Karpas-422 (cell line): ENCODE measurements at regions not wholly inside any gene's neighbourhood (a gene's known extent, or its start where the extent isn't known, plus 50 kb on each side); places are given as distances from the start of the nearest gene placed in this dataset.

ENCODE experiments used
- DNase-seq: peaks from one replicate; pipeline ENCODE4 v3.0.0-alpha.2; 2015
- H2AFZ ChIP-seq: fragments of 200-600 bp; sonication (generic); 2 replicates; pipeline ENCODE4 v1.6.1; 2014; ENCODE audit warnings: antibody characterized with exemption, low read length, mixed read lengths
- H3K27ac ChIP-seq: fragments of 200-600 bp; sonication (generic); 2 replicates; pipeline ENCODE4 v1.5.1; 2014; ENCODE audit warnings: mild to moderate bottlenecking, low read length, moderate library complexity
- H3K27me3 ChIP-seq: fragments of 200-600 bp; sonication (generic); 2 replicates; pipeline ENCODE4 v1.6.1; 2014; ENCODE audit warnings: low read length, mixed read lengths
- H3K36me3 ChIP-seq: fragments of 200-600 bp; sonication (generic); 2 replicates; pipeline ENCODE4 v1.6.1; 2014; ENCODE audit warnings: low read length, mixed read lengths; ENCODE audit not compliant: insufficient read depth
- H3K4me1 ChIP-seq: fragments of 200-600 bp; sonication (generic); 2 replicates; pipeline ENCODE4 v1.6.1; 2014; ENCODE audit warnings: mild to moderate bottlenecking, low read length, mixed read lengths
- H3K4me2 ChIP-seq: fragments of 200-600 bp; sonication (generic); 2 replicates; pipeline ENCODE4 v1.6.1; 2014; ENCODE audit warnings: low read length, low read depth, mild to moderate bottlenecking; ENCODE audit not compliant: poor library complexity, severe bottlenecking
- H3K4me3 ChIP-seq: fragments of 200-600 bp; sonication (generic); 2 replicates; pipeline ENCODE4 v1.5.1; 2014; ENCODE audit warnings: mild to moderate bottlenecking, antibody characterized with exemption, low read length, mixed read lengths
- H3K79me2 ChIP-seq: fragments of 200-600 bp; sonication (generic); 2 replicates; pipeline ENCODE4 v1.6.1; 2014; ENCODE audit warnings: mild to moderate bottlenecking, low read length, mixed read lengths
- H3K9ac ChIP-seq: fragments of 200-600 bp; sonication (generic); 2 replicates; pipeline ENCODE4 v1.6.0; 2014; ENCODE audit warnings: low read length
- H3K9me2 ChIP-seq: fragments of 200-600 bp; sonication (generic), shearing (Covaris generic); replicated peaks from 2 replicates; pipeline ENCODE4 v1.6.0; 2014; ENCODE audit warnings: mild to moderate bottlenecking, low read length, moderate library complexity; ENCODE audit not compliant: insufficient read depth
- H3K9me3 ChIP-seq: fragments of 300-700, 200-600 bp; sonication (generic); 2 replicates; pipeline ENCODE4 v1.6.1; 2014; ENCODE audit warnings: low read length, mixed read lengths
- H4K20me1 ChIP-seq: fragments of 200-600 bp; sonication (generic); 2 replicates; pipeline ENCODE4 v1.6.1; 2014; ENCODE audit warnings: mild to moderate bottlenecking, antibody characterized with exemption, low read length, low read depth; ENCODE audit not compliant: insufficient read depth

DNA sequence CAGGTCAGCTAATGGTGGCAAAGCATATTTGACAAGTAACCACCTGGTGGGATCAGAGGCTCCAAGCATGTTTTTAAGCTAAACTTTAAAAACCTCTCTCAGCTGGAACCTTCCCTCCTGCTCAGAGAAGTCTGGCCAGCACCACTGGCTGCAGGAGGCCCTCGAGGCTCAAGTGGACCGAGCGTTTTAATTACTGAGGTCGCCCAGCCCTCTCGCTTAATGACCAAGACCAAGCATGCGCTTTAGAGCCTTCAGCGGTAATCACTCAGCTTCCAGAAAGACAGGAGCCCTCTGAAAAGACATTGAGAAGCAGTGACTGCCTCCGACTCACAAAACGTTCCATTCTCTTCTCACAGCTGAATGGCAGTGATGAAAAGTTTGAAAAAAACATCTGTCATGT, 383.4 kb upstream of the ADARB2 start:
- Histone ChIP-seq H3K36me3 (no peaks in the 10 kb centered on the region), H2AFZ (no peak overlapping the region), H3K4me1 (no peaks in the 10 kb centered on the region), H3K9ac (no peak overlapping the region), H3K79me2 (no peaks in the 10 kb centered on the region), H3K27ac (no peak overlapping the region), H3K4me3 (no peak overlapping the region), H3K9me3 (no peaks in the 10 kb centered on the region), H3K4me2 (no peak overlapping the region), H4K20me1 (no peaks in the 10 kb centered on the region), H3K9me2 (no peaks in the 10 kb centered on the region), H3K27me3 (no peaks in the 10 kb centered on the region)
- no peak for DNase-seq

DNA sequence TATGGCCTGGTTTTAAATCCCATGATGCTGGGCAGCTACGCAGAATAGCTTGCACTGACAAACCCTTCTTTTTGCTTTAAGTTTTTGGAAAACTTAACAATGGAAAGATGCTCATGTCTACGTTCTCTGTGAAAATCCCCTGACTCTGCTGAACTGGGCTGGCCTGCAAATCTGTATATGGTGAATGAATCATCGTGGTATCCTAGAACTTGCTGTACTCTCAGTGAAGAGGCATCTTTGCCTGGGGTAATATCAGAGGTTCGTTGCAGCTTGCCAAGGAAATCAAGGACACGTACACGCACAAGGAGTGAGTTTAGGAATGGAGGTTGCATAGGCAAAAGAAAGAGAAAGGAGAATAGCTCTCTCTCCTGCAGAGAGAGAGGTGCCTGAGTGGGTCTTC, 382.0 kb upstream of the ADARB2 start:
- Histone ChIP-seq H3K4me3 (no peak overlapping the region), H3K4me2 (no peak overlapping the region), H3K9me2 (no peaks in the 10 kb centered on the region), H3K79me2 (no peaks in the 10 kb centered on the region), H3K27me3 (no peaks in the 10 kb centered on the region), H3K9me3 (no peaks in the 10 kb centered on the region), H3K4me1 (no peaks in the 10 kb centered on the region), H2AFZ (no peak overlapping the region), H3K36me3 (no peaks in the 10 kb centered on the region), H3K9ac (no peak overlapping the region), H3K27ac (no peak overlapping the region), H4K20me1 (no peaks in the 10 kb centered on the region)
- no peak for DNase-seq

GRCh38 chr10:2118201-2118600, 380.9 kb upstream of the ADARB2 start:
- H3K4me1 ChIP-seq: no peaks in the 10 kb centered on the region
- no peaks in the 10 kb centered on the region for H3K36me3 ChIP-seq
- H3K4me3 ChIP-seq: no peak overlapping the region
- H3K9me2 ChIP-seq: no peaks in the 10 kb centered on the region
- H3K4me2 ChIP-seq: no peak overlapping the region
- H3K9me3 ChIP-seq: no peaks in the 10 kb centered on the region
- no peak for DNase-seq
- no peak overlapping the region for H3K9ac ChIP-seq
- H3K27ac ChIP-seq: no peak overlapping the region
- no peaks in the 10 kb centered on the region for H3K27me3 ChIP-seq
- H4K20me1 ChIP-seq: no peaks in the 10 kb centered on the region
- H2AFZ ChIP-seq: no peak overlapping the region
- H3K79me2 ChIP-seq: no peaks in the 10 kb centered on the region

DNA sequence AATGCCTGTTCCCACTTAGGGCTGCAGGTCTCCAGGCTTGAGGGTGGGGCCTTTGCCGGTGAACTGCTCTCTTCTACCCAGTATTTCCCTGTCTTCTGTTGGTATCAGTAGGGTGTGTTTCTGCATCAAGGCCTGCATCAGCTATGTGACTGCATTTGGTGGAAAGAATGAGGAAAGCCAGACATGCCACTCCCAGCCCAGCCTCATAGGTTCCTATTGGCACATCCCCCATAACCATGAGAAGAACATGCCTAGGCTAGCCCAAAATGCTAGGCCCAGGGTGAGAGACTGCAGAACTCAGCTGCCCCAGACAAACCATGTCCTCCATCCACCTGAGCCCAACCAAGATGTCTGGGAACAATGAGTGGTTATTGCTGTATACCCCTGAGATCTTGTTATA, 380.3 kb upstream of the ADARB2 start:
- no peaks in the 10 kb centered on the region for H3K27me3 ChIP-seq
- DNase-seq: no peak
- no peak overlapping the region for H2AFZ ChIP-seq
- no peak overlapping the region for H3K4me3 ChIP-seq
- no peaks in the 10 kb centered on the region for H3K36me3 ChIP-seq
- H3K4me2 ChIP-seq: no peak overlapping the region
- no peaks in the 10 kb centered on the region for H4K20me1 ChIP-seq
- no peaks in the 10 kb centered on the region for H3K9me3 ChIP-seq
- no peaks in the 10 kb centered on the region for H3K9me2 ChIP-seq
- H3K79me2 ChIP-seq: no peaks in the 10 kb centered on the region
- no peaks in the 10 kb centered on the region for H3K4me1 ChIP-seq
- H3K9ac ChIP-seq: no peak overlapping the region
- H3K27ac ChIP-seq: no peak overlapping the region

- Histone ChIP-seq H3K9ac (no peak overlapping the region), H3K79me2 (no peaks in the 10 kb centered on the region), H3K9me2 (no peaks in the 10 kb centered on the region), H3K4me1 (no peaks in the 10 kb centered on the region), H3K27me3 (no peaks in the 10 kb centered on the region; the same call in 1 of the 2 replicates), H3K4me2 (no peak overlapping the region), H3K27ac (no peak overlapping the region), H3K9me3 (no peaks in the 10 kb centered on the region), H2AFZ (no peak overlapping the region), H4K20me1 (no peaks in the 10 kb centered on the region), H3K4me3 (no peak overlapping the region), H3K36me3 (no peaks in the 10 kb centered on the region)
- no peak for DNase-seq
Observed at GRCh38 chr10:2111965-2112364, 374.6 kb upstream of the ADARB2 start.

DNA sequence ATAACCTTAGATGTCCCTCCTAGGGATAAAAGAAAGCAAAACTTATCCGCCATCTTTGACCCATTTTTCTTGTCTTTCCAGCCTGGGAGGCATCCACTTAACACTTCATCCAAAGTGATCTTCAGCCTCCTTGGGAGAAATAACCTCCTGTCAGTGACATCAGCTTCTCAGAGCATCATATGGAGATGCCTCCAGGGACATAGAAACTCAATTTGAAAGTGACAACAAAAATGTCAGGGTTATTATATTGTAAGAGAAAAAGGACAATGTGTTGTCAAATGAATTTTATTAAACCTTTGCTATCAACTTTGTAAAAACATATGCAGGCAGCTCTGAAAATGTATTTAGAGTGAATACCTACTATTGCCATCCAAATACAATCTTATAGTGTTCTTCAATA, 371.2 kb upstream of the ADARB2 start:
- H3K4me1 ChIP-seq: no peaks in the 10 kb centered on the region
- H3K79me2 ChIP-seq: no peaks in the 10 kb centered on the region
- no peaks in the 10 kb centered on the region for H3K36me3 ChIP-seq
- no peaks in the 10 kb centered on the region; the same call in 1 of the 2 replicates for H3K27me3 ChIP-seq
- no peaks in the 10 kb centered on the region for H4K20me1 ChIP-seq
- DNase-seq: no peak
- no peak overlapping the region for H3K27ac ChIP-seq
- H3K9me3 ChIP-seq: no peaks in the 10 kb centered on the region
- H3K4me2 ChIP-seq: no peak overlapping the region
- H3K4me3 ChIP-seq: no peak overlapping the region
- no peak overlapping the region for H2AFZ ChIP-seq
- no peak overlapping the region for H3K9ac ChIP-seq
- no peaks in the 10 kb centered on the region for H3K9me2 ChIP-seq

DNA sequence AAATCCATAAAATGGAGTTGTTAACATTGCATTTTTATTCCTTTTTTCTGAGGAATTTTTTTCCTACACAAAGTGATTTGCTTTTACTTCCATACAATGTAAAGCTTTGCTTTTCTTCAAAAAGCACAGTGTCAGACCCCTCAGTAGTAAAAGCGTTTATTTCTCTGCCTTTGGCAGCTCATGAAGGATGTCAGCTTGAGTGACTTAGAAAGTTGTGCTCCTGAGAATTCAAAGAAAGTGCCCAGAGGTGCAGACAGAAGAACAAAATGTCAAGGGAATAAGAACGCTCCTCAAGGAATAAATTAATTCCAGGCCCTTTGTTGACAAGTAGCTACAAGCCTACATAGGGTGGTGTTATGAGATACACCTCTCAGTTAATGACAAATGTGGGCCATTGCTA, 369.3 kb upstream of the ADARB2 start:
- Histone ChIP-seq H4K20me1 (no peaks in the 10 kb centered on the region), H3K79me2 (no peaks in the 10 kb centered on the region), H3K36me3 (no peaks in the 10 kb centered on the region), H3K27ac (no peak overlapping the region), H3K9me2 (no peaks in the 10 kb centered on the region), H3K9me3 (no peaks in the 10 kb centered on the region), H3K9ac (no peak overlapping the region), H3K4me3 (no peak overlapping the region), H2AFZ (no peak overlapping the region), H3K4me1 (no peaks in the 10 kb centered on the region), H3K4me2 (no peak overlapping the region), H3K27me3 (no peaks in the 10 kb centered on the region; the same call in 1 of the 2 replicates)
- no peak for DNase-seq

DNA sequence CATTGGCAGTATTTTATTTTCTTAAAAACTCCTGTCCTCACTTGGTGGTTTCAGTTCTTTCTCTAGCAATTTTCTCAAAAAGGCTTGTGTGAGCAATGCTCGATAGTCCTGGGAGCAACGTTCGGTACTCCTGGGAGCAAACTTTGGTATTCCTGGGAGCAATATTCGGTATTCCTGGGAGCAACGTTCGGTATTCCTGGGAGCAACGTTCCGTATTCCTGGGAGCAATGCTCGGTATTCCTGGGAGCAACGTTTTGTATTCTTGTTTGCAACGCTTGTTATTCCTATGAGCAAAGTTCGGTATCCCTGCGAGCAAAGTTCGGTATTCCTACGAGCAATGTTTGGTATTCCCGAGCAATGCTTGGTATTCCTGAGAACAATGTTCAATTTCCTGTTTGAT, 362.0 kb upstream of the ADARB2 start:
- H3K4me3 ChIP-seq: no peak overlapping the region

DNA sequence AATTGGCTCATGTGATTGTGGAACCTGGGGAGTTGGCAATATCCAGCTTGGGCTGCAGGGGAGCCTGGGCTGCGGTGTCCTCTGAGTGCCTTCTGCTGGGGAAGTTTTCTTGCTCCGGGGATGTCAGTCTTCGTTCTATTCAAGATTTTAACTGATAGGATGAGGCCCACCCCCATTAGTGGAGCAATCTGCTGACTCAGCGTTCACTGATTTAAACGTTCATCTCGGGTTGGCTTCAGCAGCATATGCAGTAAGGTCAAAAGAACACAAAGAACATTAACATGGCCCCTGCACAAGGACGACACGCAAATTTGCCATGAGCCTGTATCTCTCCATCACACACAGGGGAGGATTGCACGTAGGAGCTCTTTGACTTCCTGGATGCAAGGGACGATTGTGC, 360.6 kb upstream of the ADARB2 start:
- Histone ChIP-seq H3K4me3 (no peak overlapping the region), H3K4me2 (no peak overlapping the region), H3K9me2 (no peaks in the 10 kb centered on the region), H3K79me2 (no peaks in the 10 kb centered on the region), H3K36me3 (no peaks in the 10 kb centered on the region), H3K27ac (no peak overlapping the region), H3K27me3 (no peaks in the 10 kb centered on the region), H3K9ac (no peak overlapping the region), H2AFZ (no peak overlapping the region), H3K4me1 (no peaks in the 10 kb centered on the region), H3K9me3 (no peaks in the 10 kb centered on the region), H4K20me1 (no peaks in the 10 kb centered on the region)
- no peak for DNase-seq

More for the DNA sequence above, 362.0 kb upstream of the ADARB2 start:
- Histone ChIP-seq H3K9me2 (no peaks in the 10 kb centered on the region), H3K4me2 (no peak overlapping the region), H3K4me1 (no peaks in the 10 kb centered on the region), H3K9me3 (no peaks in the 10 kb centered on the region), H3K79me2 (no peaks in the 10 kb centered on the region), H4K20me1 (no peaks in the 10 kb centered on the region), H3K9ac (no peak overlapping the region), H3K27ac (no peak overlapping the region), H2AFZ (no peak overlapping the region), H3K36me3 (no peaks in the 10 kb centered on the region), H3K27me3 (no peaks in the 10 kb centered on the region)
- no peak for DNase-seq
